Testis (tissue), 2 donors: ENCODE measurements at regions not wholly inside any gene's neighbourhood (a gene's known extent, or its start where the extent isn't known, plus 50 kb on each side); places are given as distances from the start of the nearest gene placed in this dataset.

ENCODE experiments used
- DNase-seq: peaks from one replicate; pipeline ENCODE4 v3.0.0-alpha.2; 2019
- H3K27ac ChIP-seq, 2 donors: fragments of 200-600 bp; sonication (generic); one replicate each; pipeline ENCODE4 v1.5.1; 2019
- H3K27me3 ChIP-seq: fragments of 200-600 bp; sonication (generic); one replicate; pipeline ENCODE4 v1.5.1; 2019
- H3K36me3 ChIP-seq: fragments of 200-600 bp; sonication (generic); one replicate; pipeline ENCODE4 v1.5.1; 2017; ENCODE audit warnings: low read depth; ENCODE audit errors: missing control alignments
- H3K4me1 ChIP-seq: fragments of 200-600 bp; sonication (generic); one replicate; pipeline ENCODE4 v1.5.1; 2019
- H3K4me3 ChIP-seq, 2 donors: fragments of 200-600 bp; sonication (generic); one replicate each; pipeline ENCODE4 v1.5.1; 2017 to 2019
- H3K9me3 ChIP-seq: fragments of 200-600 bp; sonication (generic); one replicate; pipeline ENCODE4 v1.5.1; 2017
- POLR2A ChIP-seq: fragments of 450-650 bp; IDR thresholded peaks from one replicate; pipeline ENCODE4 v1.6.1; 2017; ENCODE audit warnings: antibody characterized with exemption, mild to moderate bottlenecking, moderate library complexity
- WGBS, 2 donors: methylation state at CpG; one replicate each; pipeline ENCODE4 v1.1.5; 2018; 5-methylcytosine and 5-hydroxymethylcytosine counted together
- intact Hi-C: fragments of 100-400 bp; cut with DNase I; formaldehyde crosslinking; loops from one replicate; pipeline ENCODE4 v1.15.1; 2023; ENCODE audit warnings: low total_unique reads
- TF ChIP-seq, protein P1 (sequence below), 3 experiments: fragments of 450-650 bp in 2 of 3; fragments of 200-600 bp in 1 of 3; sonication (generic) in 1 of 3; IDR thresholded peaks; one replicate each; pipeline ENCODE4 v1.5.1; 2016 to 2019; ENCODE audit warnings: antibody characterized with exemption in 3 of 3, mild to moderate bottlenecking in 2 of 3, moderate library complexity in 1 of 3

- no peak for DNase-seq
- 86 to 91% methylated on average over 9 of the region's 9 CpGs for WGBS, 2 donors
- no peaks in the 10 kb centered on the region for H3K9me3 ChIP-seq
- H3K27me3 ChIP-seq: no peaks in the 10 kb centered on the region
- intact Hi-C loops: no loop called here
- no peaks in the 10 kb centered on the region for H3K4me1 ChIP-seq
- no peaks in the 10 kb centered on the region for H3K36me3 ChIP-seq
- no peak overlapping the region for H3K27ac ChIP-seq
- no peak overlapping the region for H3K4me3 ChIP-seq
- no peak for TF ChIP-seq POLR2A
- TF ChIP-seq, protein P1, sequence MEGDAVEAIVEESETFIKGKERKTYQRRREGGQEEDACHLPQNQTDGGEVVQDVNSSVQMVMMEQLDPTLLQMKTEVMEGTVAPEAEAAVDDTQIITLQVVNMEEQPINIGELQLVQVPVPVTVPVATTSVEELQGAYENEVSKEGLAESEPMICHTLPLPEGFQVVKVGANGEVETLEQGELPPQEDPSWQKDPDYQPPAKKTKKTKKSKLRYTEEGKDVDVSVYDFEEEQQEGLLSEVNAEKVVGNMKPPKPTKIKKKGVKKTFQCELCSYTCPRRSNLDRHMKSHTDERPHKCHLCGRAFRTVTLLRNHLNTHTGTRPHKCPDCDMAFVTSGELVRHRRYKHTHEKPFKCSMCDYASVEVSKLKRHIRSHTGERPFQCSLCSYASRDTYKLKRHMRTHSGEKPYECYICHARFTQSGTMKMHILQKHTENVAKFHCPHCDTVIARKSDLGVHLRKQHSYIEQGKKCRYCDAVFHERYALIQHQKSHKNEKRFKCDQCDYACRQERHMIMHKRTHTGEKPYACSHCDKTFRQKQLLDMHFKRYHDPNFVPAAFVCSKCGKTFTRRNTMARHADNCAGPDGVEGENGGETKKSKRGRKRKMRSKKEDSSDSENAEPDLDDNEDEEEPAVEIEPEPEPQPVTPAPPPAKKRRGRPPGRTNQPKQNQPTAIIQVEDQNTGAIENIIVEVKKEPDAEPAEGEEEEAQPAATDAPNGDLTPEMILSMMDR (IDR thresholded peaks at IDR 0.05): no peak
Measured at GRCh38 chr16:50888486-50889261, 146.8 kb downstream of the CYLD start.

DNA sequence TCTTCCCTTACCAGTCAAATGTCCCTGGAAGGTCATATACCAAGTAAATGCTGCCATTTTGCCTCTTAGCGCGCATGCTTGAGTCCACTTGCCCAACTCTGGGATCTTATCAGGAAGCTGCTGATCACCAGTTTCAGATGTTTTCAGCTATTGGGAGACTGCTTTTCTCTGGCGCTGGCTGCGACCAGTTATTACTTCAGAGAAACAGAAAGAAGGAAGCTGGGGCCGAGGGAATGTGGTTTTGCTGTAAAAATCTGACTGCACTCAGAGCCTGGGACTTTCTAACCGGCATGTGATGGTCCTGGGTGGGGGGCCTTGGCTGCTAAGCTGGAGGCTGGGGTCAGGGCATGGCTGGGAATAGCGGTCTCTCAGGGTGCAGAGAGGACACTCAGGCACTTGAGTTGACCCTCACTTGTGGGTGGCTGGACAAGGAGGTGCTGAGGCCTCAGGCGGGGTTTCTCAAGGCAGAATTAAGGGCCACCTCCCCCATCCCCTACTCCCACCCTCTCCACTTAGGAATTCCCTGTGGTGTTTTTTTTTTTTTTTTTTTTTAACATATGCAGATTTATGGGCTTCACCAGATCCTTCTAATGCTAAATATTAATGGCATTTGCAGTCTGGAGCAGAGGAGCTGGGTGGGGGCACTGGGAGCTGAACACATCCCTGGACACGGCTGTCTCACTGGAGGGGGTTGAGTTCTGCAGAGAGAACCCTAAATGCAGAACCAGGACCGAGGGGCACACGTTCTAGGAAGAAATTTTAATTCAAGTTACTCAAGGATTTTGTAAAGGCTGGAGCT, 145.8 kb downstream of the CYLD start:
- H3K4me3 ChIP-seq: no peak overlapping the region
- intact Hi-C loops: no loop called here
- H3K27me3 ChIP-seq: no peaks in the 10 kb centered on the region
- no peak for TF ChIP-seq POLR2A
- DNase-seq: no peak
- no peaks in the 10 kb centered on the region for H3K9me3 ChIP-seq
- 75 to 88% methylated on average over 10 to 11 of the region's 11 CpGs for WGBS, 2 donors
- H3K36me3 ChIP-seq: no peaks in the 10 kb centered on the region
- no peak overlapping the region for H3K27ac ChIP-seq
- H3K4me1 ChIP-seq: no peaks in the 10 kb centered on the region

DNA sequence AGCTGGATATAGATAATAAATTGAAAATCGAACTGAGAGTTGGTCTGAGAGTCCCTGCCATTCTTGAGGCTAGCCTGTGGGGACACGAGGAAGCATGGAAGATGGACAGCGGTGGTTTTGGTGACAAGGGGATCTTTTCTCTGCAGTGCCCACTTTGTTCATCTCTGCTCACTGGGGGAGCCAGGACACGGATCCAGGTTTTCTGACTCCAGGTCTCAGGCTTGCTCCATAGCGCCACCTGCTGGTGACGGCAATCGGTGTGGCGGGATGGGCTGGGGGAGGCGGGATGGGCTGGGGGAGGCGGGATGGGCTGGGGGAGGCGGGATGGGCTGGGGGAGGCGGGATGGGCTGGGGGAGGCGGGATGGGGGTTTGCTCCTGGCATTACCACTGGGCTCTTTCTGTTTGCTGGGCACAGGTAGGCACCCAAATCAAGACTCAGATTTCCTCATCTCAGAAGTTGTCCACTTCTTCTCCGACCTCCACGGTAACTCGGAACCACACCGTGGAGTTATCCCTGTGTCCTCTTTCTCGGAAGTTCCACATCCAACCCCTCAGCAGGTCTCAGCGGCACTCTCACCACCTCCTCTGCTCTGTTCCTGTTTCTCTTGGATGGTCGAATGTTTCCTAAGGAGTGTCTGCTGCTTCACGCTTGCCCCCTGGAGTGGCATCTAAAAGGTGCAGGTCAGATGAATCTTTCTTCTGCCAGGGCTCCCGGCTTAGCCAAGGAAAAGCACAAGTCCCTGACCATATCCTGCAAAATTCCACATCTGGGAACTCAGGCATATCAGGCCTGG, 142.4 kb downstream of the CYLD start:
- peak; percentile 67 for DNase-seq

DNA sequence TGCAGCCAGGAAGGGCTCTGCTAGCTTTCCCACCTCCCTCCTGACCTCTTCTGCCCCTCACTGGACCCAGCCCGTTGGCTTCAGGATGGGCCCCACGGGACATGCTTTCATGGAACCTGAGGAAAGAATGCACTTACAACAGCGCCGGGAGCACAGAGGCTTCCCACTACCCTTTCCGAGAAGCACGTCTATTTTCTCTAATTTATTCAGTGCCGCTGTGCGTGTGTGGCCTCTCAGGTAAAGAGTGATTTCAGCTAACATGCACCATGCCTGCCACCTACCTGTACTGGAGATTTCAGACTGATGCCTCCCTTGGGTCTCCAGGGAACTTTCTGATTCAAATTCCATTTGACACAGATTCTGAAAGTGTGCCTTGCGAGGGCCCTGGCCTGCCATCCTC, 140.1 kb downstream of the CYLD start:
- H3K4me3 ChIP-seq: no peak overlapping the region
- no peaks in the 10 kb centered on the region for H3K36me3 ChIP-seq
- DNase-seq: no peak
- intact Hi-C loops: no loop called here
- H3K27ac ChIP-seq: no peak overlapping the region
- H3K27me3 ChIP-seq: no peaks in the 10 kb centered on the region
- 78% methylated on average over 9 of the region's 9 CpGs for WGBS, 2 donors
- no peaks in the 10 kb centered on the region for H3K4me1 ChIP-seq
- H3K9me3 ChIP-seq: no peaks in the 10 kb centered on the region
- TF ChIP-seq, protein P1 (IDR thresholded peaks at IDR 0.05): no peak
- TF ChIP-seq POLR2A: no peak

More for the DNA sequence above, 142.4 kb downstream of the CYLD start:
- 33 to 60% methylated on average over 13 to 20 of the region's 22 CpGs for WGBS, 2 donors
- H3K27ac ChIP-seq: no peak overlapping the region
- no peaks in the 10 kb centered on the region for H3K27me3 ChIP-seq
- TF ChIP-seq, protein P1 (IDR thresholded peaks at IDR 0.05): no peak
- TF ChIP-seq POLR2A: no peak
- no peaks in the 10 kb centered on the region for H3K36me3 ChIP-seq
- H3K4me1 ChIP-seq: no peaks in the 10 kb centered on the region
- no peak overlapping the region for H3K4me3 ChIP-seq
- intact Hi-C loops: no loop called here
- H3K9me3 ChIP-seq: no peaks in the 10 kb centered on the region

DNA sequence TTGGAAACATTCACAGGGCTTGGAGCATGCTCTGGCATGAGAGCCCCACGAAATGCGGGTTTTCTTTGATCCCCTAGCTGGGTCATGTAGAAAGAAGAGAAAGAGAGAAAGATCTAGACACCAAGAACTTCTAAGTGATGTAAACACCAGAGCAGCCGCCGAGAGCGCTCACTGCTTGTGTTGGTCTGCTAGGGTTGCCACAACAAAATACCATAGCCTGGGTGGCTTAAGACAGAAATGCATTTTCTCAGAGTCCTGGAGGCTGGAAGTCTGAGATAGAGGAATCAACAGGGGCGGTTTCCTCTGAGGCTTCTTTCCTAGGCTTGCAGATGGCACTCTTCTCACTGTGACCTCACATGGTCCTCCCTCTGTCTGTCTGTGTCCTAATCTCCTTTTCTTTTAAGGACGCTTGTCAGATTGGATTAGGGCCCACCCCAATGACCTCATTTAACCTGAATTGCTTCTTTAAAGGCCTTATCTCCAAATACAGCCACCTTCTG, 139.5 kb downstream of the CYLD start:
- TF ChIP-seq, protein P1 (IDR thresholded peaks at IDR 0.05): no peak
- no peak for TF ChIP-seq POLR2A
- H3K36me3 ChIP-seq: no peaks in the 10 kb centered on the region
- no peak overlapping the region for H3K27ac ChIP-seq
- no peaks in the 10 kb centered on the region for H3K27me3 ChIP-seq
- no peak for DNase-seq
- no peaks in the 10 kb centered on the region for H3K9me3 ChIP-seq
- intact Hi-C loops: no loop called here
- WGBS, 2 donors: 72 to 79% methylated on average over 7 of the region's 7 CpGs
- H3K4me3 ChIP-seq: no peak overlapping the region
- no peaks in the 10 kb centered on the region for H3K4me1 ChIP-seq
